ENCODE measurements at regions not wholly inside any gene's neighbourhood (a gene's known extent, or its start where the extent isn't known, plus 50 kb on each side); places are given as distances from the start of the nearest gene placed in this dataset.

GRCh38 chr12:124126950-124127655, 154.1 kb downstream of the ZNF664 start:
- TF ChIP-seq CTCF (IDR thresholded peaks at IDR 0.05) = no peak
- TF ChIP-seq POLR2AphosphoS5 (IDR thresholded peaks at IDR 0.05; ENCODE audit: low read depth, low read length) = no peak
- no peak for TF ChIP-seq REST (IDR thresholded peaks at IDR 0.05; ENCODE audit: insufficient read depth in 1 of 2, low read depth in 2 of 2, low read length in 1 of 2)

Data from Panc1 (cell line).